Mesothelial cell of epicardium (in vitro differentiated cells): ENCODE measurements at regions not wholly inside any gene's neighbourhood (a gene's known extent, or its start where the extent isn't known, plus 50 kb on each side); places are given as distances from the start of the nearest gene placed in this dataset.

Source experiments
- DNase-seq, 2 experiments: peaks; one replicate each; pipeline ENCODE4 v3.0.0; 2021; ENCODE audit warnings: low spot score in 2 of 2; ENCODE audit not compliant: unreplicated experiment in 2 of 2
- H3K27ac Mint-ChIP-seq: 2 replicates; pipeline ENCODE4 v1.8.0; 2021; ENCODE audit warnings: mixed read lengths
- H3K27me3 Mint-ChIP-seq: 2 replicates; pipeline ENCODE4 v1.8.0; 2021; ENCODE audit warnings: low read depth, mixed read lengths
- H3K36me3 Mint-ChIP-seq: 2 replicates; pipeline ENCODE4 v1.8.0; 2021; ENCODE audit warnings: mixed read lengths
- H3K4me1 Mint-ChIP-seq: 2 replicates; pipeline ENCODE4 v1.8.0; 2021; ENCODE audit warnings: mixed read lengths
- H3K4me3 Mint-ChIP-seq: 2 replicates; pipeline ENCODE4 v1.8.0; 2021; ENCODE audit warnings: mild to moderate bottlenecking, moderate library complexity, mixed read lengths
- H3K9me3 Mint-ChIP-seq: 2 replicates; pipeline ENCODE4 v1.8.0; 2021; ENCODE audit warnings: mixed read lengths
- CTCF ChIP-seq: fragments of 200-600 bp; sonication (generic); IDR thresholded peaks from one replicate; pipeline ENCODE4 v1.5.0; 2021; ENCODE audit warnings: antibody characterized with exemption; ENCODE audit not compliant: unreplicated experiment

- no peaks in the 10 kb centered on the region for H3K36me3 Mint-ChIP-seq
- DNase-seq: no peak
- H3K4me3 Mint-ChIP-seq: no peak overlapping the region
- peaks cover 8% of the 10 kb centered on the region for H3K4me1 Mint-ChIP-seq
- H3K9me3 Mint-ChIP-seq: peaks cover 6% of the 10 kb centered on the region
- H3K27me3 Mint-ChIP-seq: peaks cover 5% of the 10 kb centered on the region
- TF ChIP-seq CTCF: no peak
- no peak overlapping the region for H3K27ac Mint-ChIP-seq
Measured at GRCh38 chr5:2997179-2997578, 245.7 kb upstream of the IRX2 start.

- no peak overlapping the region for H3K4me3 Mint-ChIP-seq
- peaks cover 1% of the 10 kb centered on the region for H3K9me3 Mint-ChIP-seq
- no peaks in the 10 kb centered on the region for H3K36me3 Mint-ChIP-seq
- no peak overlapping the region for H3K27ac Mint-ChIP-seq
- peaks cover 5% of the 10 kb centered on the region for H3K27me3 Mint-ChIP-seq
- no peak for DNase-seq
- peaks cover 8% of the 10 kb centered on the region for H3K4me1 Mint-ChIP-seq
- no peak for TF ChIP-seq CTCF
Measured at GRCh38 chr5:2996687-2997086, 245.2 kb upstream of the IRX2 start.

GRCh38 chr5:2996248-2996647, 244.8 kb upstream of the IRX2 start:
- Mint-ChIP-seq H3K4me3 (no peak overlapping the region), H3K27ac (no peak overlapping the region), H3K36me3 (no peaks in the 10 kb centered on the region), H3K9me3 (no peaks in the 10 kb centered on the region), H3K27me3 (peaks cover 5% of the 10 kb centered on the region), H3K4me1 (peaks cover 8% of the 10 kb centered on the region)
- no peak for TF ChIP-seq CTCF
- no peak for DNase-seq

GRCh38 chr5:2995667-2996066, 244.2 kb upstream of the IRX2 start:
- H3K4me1 Mint-ChIP-seq: peaks cover 9% of the 10 kb centered on the region
- no peak for TF ChIP-seq CTCF
- peaks cover 5% of the 10 kb centered on the region for H3K27me3 Mint-ChIP-seq
- H3K4me3 Mint-ChIP-seq: no peak overlapping the region
- H3K36me3 Mint-ChIP-seq: no peaks in the 10 kb centered on the region
- DNase-seq: no peak
- no peak overlapping the region for H3K27ac Mint-ChIP-seq
- no peaks in the 10 kb centered on the region for H3K9me3 Mint-ChIP-seq

GRCh38 chr5:2995035-2995434, 243.6 kb upstream of the IRX2 start:
- Mint-ChIP-seq H3K9me3 (no peaks in the 10 kb centered on the region), H3K4me1 (peaks cover 15% of the 10 kb centered on the region), H3K4me3 (no peak overlapping the region), H3K27me3 (peaks cover 5% of the 10 kb centered on the region), H3K36me3 (no peaks in the 10 kb centered on the region), H3K27ac (no peak overlapping the region)
- TF ChIP-seq CTCF: no peak
- DNase-seq: no peak

GRCh38 chr5:2993771-2994170, 242.3 kb upstream of the IRX2 start:
- Mint-ChIP-seq H3K36me3 (no peaks in the 10 kb centered on the region), H3K27ac (no peak overlapping the region), H3K4me3 (no peak overlapping the region), H3K4me1 (peaks cover 17% of the 10 kb centered on the region), H3K9me3 (no peaks in the 10 kb centered on the region), H3K27me3 (peaks cover 5% of the 10 kb centered on the region)
- TF ChIP-seq CTCF: no peak
- DNase-seq: no peak
